Right lobe of liver (tissue), 6 donors: ENCODE measurements at regions not wholly inside any gene's neighbourhood (a gene's known extent, or its start where the extent isn't known, plus 50 kb on each side); places are given as distances from the start of the nearest gene placed in this dataset.

Source experiments
- ATAC-seq, 4 donors: fragments of 200-7000 bp; cut with Tn5 transposase; one replicate each; pipeline ENCODE4 v1.9.1; 2020; ENCODE audit warnings: mild to moderate bottlenecking in 4 of 4, moderate library complexity in 4 of 4
- DNase-seq, 3 donors: peaks; one replicate each; pipeline ENCODE4 v3.0.0-alpha.2; 2020
- H3K27ac ChIP-seq, 3 donors: fragments of 200-600 bp; one replicate each; pipeline ENCODE4 v1.8.0; 2022
- H3K27me3 ChIP-seq, 2 donors: fragments of 200-600 bp; one replicate each; pipeline ENCODE4 v1.8.0; 2022
- H3K36me3 ChIP-seq, 4 donors: fragments of 200-600 bp; sonication (generic) in 1 of 4; one replicate each; pipeline versions ENCODE4 v1.5.1 to v1.8.0; 2017 to 2022; ENCODE audit warnings: control low read depth in 1 of 4
- H3K4me1 ChIP-seq, 4 donors: fragments of 200-600 bp; sonication (generic) in 1 of 4; one replicate each; pipeline versions ENCODE4 v1.5.1 to v1.8.0; 2017 to 2022; ENCODE audit warnings: control low read depth in 1 of 4
- H3K4me3 ChIP-seq, 3 donors: fragments of 200-600 bp; one replicate each; pipeline ENCODE4 v1.8.0; 2022
- H3K9me3 ChIP-seq, 4 donors: fragments of 200-600 bp; sonication (generic) in 1 of 4; one replicate each; pipeline versions ENCODE4 v1.5.1 to v1.8.0; 2017 to 2022; ENCODE audit warnings: control low read depth in 1 of 4
- CTCF ChIP-seq, 4 donors: fragments of 200-600 bp in 3 of 4; fragments of 450-650 bp in 1 of 4; IDR thresholded peaks; one replicate each; pipeline versions ENCODE4 v1.5.1 to v1.8.0; 2016 to 2022; ENCODE audit warnings: antibody characterized with exemption in 4 of 4, mild to moderate bottlenecking in 2 of 4
- POLR2A ChIP-seq: fragments of 450-650 bp; IDR thresholded peaks from one replicate; pipeline ENCODE4 v1.6.1; 2017; ENCODE audit warnings: antibody characterized with exemption, mild to moderate bottlenecking
- WGBS: methylation state at CpG from one replicate; pipeline ENCODE4 v1.1.6; 2018; ENCODE audit warnings: low coverage, low lambda C conversion rate; ENCODE audit not compliant: insufficient coverage; ENCODE audit errors: missing lambda C conversion rate; 5-methylcytosine and 5-hydroxymethylcytosine counted together
- intact Hi-C, 2 donors: fragments of 100-400 bp; cut with DNase I; formaldehyde crosslinking; loops; one replicate each; pipeline versions ENCODE4 v1.11.2 to v1.14.1; 2022
- donor health status: DM: no; HTN: yes; CAD: no.
- donor health status: DM: no; HTN: no; CAD: no.
- donor health status: DM: no; HTN: no; CAD: no.
- donor health status: DM: no; HTN: yes; CAD: no.
- donor health status: DM: no; HTN: yes; CAD: no.

- H3K4me3 ChIP-seq, result no peak overlapping the region
- H3K27me3 ChIP-seq, result no peaks in the 10 kb centered on the region
- no peaks in the 10 kb centered on the region for H3K4me1 ChIP-seq
- TF ChIP-seq POLR2A, result no peak
- no peak for TF ChIP-seq CTCF (IDR thresholded peaks at IDR 0.05)
- H3K9me3 ChIP-seq, result no peaks in the 10 kb centered on the region
- DNase-seq, result no peak
- no peaks in the 10 kb centered on the region for H3K36me3 ChIP-seq
- 70% methylated on average over 11 of the region's 13 CpGs for WGBS
- no peak for ATAC-seq
- intact Hi-C loops, result no loop called here
- H3K27ac ChIP-seq, result no peak overlapping the region
Measured at GRCh38 chr22:49377306-49377705, 450.4 kb downstream of the BRD1 start.

- WGBS, result 56% methylated on average over 10 of the region's 17 CpGs
- H3K27me3 ChIP-seq, result no peaks in the 10 kb centered on the region
Measured at GRCh38 chr22:49373801-49374226, 453.9 kb downstream of the BRD1 start.

GRCh38 chr22:49373289-49373666 is 454.4 kb downstream of the BRD1 start:
- H3K4me3 ChIP-seq, result no peak overlapping the region
- H3K36me3 ChIP-seq, result no peaks in the 10 kb centered on the region
- H3K9me3 ChIP-seq, result no peaks in the 10 kb centered on the region
- DNase-seq (no peak), ATAC-seq (no peak)
- no peaks in the 10 kb centered on the region for H3K27me3 ChIP-seq
- intact Hi-C loops, result no loop called here
- no peaks in the 10 kb centered on the region for H3K4me1 ChIP-seq
- no peak overlapping the region for H3K27ac ChIP-seq
- WGBS, result 80% methylated on average over 2 of the region's 6 CpGs
- no peak for TF ChIP-seq POLR2A
- TF ChIP-seq CTCF (IDR thresholded peaks at IDR 0.05), result no peak

More at GRCh38 chr22:49373801-49374226, 453.9 kb downstream of the BRD1 start:
- Histone ChIP-seq H3K4me1 (no peaks in the 10 kb centered on the region), H3K27ac (no peak overlapping the region), H3K4me3 (no peak overlapping the region), H3K9me3 (no peaks in the 10 kb centered on the region), H3K36me3 (no peaks in the 10 kb centered on the region)
- ATAC-seq (no peak), DNase-seq (no peak)
- TF ChIP-seq POLR2A, result no peak
- no peak for TF ChIP-seq CTCF (IDR thresholded peaks at IDR 0.05)
- intact Hi-C loops, result no loop called here

- WGBS, result 37% methylated on average over 8 of the region's 20 CpGs
- intact Hi-C loops, result no loop called here
- no peak for TF ChIP-seq CTCF (IDR thresholded peaks at IDR 0.05)
- no peak for TF ChIP-seq POLR2A
- H3K4me1 ChIP-seq, result no peaks in the 10 kb centered on the region
- no peak overlapping the region for H3K4me3 ChIP-seq
- no peaks in the 10 kb centered on the region for H3K36me3 ChIP-seq
- no peaks in the 10 kb centered on the region for H3K9me3 ChIP-seq
- no peaks in the 10 kb centered on the region for H3K27me3 ChIP-seq
- no peak overlapping the region for H3K27ac ChIP-seq
- ATAC-seq, result peak; percentile 31 to 57 (median 54)
- DNase-seq, result no peak
Measured at GRCh38 chr22:49372530-49373288, 455.0 kb downstream of the BRD1 start.
